Activated T-cell treated with anti-CD3 and anti-CD28 coated beads, Interleukin-2, amount 50 U/mL, for 4 hours (primary cell): ENCODE measurements at regions not wholly inside any gene's neighbourhood (a gene's known extent, or its start where the extent isn't known, plus 50 kb on each side); places are given as distances from the start of the nearest gene placed in this dataset.

Experiments
- ATAC-seq, 2 donors: fragments of 200-7000 bp; cut with Tn5 transposase; one replicate each; pipeline ENCODE4 v1.10.0; 2021
- DNase-seq: peaks from one replicate; pipeline ENCODE4 v3.0.0-alpha.2; 2020
- H3K27me3 Mint-ChIP-seq: one replicate; pipeline ENCODE4 v1.8.0; 2021; ENCODE audit warnings: low read depth, mixed read lengths
- H3K36me3 Mint-ChIP-seq: one replicate; pipeline ENCODE4 v1.8.0; 2022; ENCODE audit warnings: mixed read lengths; ENCODE audit not compliant: insufficient read depth
- H3K4me1 Mint-ChIP-seq: one replicate; pipeline ENCODE4 v1.8.0; 2021; ENCODE audit warnings: low read depth, mixed read lengths
- H3K4me3 Mint-ChIP-seq: one replicate; pipeline ENCODE4 v1.8.0; 2021; ENCODE audit warnings: mild to moderate bottlenecking, moderate library complexity, mixed read lengths
- H3K9me3 Mint-ChIP-seq: one replicate; pipeline ENCODE4 v1.8.0; 2021; ENCODE audit warnings: mixed read lengths

DNA sequence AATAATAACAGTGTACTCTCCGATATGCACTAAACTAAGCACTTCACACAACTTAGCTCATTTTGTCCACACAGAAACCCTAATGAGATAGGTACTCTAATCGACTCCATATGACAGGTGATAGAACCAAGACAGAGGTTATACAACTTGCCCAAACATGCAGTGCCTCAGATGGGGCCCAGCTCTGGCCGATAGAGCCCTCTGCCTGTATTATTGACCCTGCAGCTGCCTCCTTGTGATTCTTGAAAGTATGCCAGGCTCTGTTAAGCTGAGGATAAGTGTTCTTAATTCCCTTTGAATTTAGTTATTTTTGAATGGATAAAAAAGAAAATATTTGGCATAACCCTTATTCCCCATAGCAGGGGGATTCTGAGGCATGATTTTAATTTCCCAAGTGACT lies 78.5 kb downstream of the HMHB1 start:
- Mint-ChIP-seq H3K36me3 (no peaks in the 10 kb centered on the region), H3K27me3 (peaks cover 9% of the 10 kb centered on the region)

DNA sequence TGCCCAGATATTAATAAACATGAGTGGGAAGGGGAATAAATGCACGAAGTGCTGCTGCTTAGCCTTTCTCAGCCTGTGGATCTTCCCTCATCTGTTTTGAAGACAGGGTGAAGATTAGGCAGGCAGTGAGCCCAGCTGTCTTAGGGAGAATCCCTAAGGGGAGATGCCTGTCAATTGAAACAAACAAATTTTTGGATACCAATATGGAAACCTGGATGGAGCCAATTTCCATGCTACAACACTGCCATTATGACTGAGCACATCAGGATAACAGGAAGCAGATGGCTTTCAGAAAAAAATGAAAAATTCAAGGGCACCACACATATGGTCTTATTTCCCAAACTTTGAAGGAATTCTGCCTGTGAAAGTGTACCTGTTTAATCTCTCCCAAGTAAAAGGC lies 80.3 kb downstream of the HMHB1 start:
- no peaks in the 10 kb centered on the region for H3K4me1 Mint-ChIP-seq
- peaks cover 9% of the 10 kb centered on the region for H3K27me3 Mint-ChIP-seq
- no peak overlapping the region for H3K4me3 Mint-ChIP-seq
- no peak for ATAC-seq
- H3K36me3 Mint-ChIP-seq = no peaks in the 10 kb centered on the region
- no peak for DNase-seq
- H3K9me3 Mint-ChIP-seq = no peaks in the 10 kb centered on the region

More for the DNA sequence above, 78.5 kb downstream of the HMHB1 start:
- no peaks in the 10 kb centered on the region for H3K4me1 Mint-ChIP-seq
- no peaks in the 10 kb centered on the region for H3K9me3 Mint-ChIP-seq
- no peak for ATAC-seq
- no peak for DNase-seq
- no peak overlapping the region for H3K4me3 Mint-ChIP-seq

DNA sequence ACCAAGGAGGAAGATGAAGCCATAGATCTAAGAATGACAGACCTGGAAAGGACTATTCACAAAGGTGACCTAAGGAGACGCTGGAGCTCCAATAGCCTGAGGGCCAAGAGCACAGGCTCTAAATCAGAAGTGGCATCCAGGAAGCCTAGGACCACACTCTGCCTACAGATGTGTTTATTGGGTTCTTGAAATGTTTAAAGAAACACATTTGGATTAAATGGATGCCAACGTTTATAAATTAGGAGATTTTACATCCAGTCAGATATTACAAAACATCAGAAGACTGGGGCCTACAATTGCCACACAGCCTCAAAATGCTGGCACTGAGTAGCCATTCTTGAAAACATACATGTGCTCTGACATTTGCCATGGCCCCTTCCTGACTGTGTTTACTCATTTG lies 80.9 kb downstream of the HMHB1 start:
- no peak for DNase-seq

DNA sequence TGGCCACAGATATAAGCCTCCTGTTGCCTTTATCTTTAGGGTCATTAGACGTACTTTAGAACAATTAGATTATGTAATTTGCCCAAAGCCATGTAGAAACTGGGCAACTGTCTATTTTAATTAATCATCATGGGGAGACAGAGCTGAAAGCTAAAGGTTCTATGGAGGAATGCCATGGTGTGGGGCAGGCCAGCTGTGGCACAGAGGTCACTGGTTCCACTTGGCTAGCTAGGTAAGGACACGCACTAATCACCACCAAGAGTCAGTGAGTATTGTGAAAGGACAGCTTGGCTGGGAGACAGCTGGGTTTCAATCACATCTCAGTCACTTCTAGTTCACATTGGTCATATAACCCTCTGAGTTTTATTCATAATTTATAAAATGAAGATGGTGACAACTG lies 81.7 kb downstream of the HMHB1 start:
- Mint-ChIP-seq H3K36me3 (no peaks in the 10 kb centered on the region), H3K9me3 (no peaks in the 10 kb centered on the region), H3K4me1 (peaks cover 4% of the 10 kb centered on the region), H3K4me3 (no peak overlapping the region), H3K27me3 (peaks cover 4% of the 10 kb centered on the region)
- ATAC-seq (no peak), DNase-seq (no peak)

More for the DNA sequence above, 80.9 kb downstream of the HMHB1 start:
- no peaks in the 10 kb centered on the region for H3K4me1 Mint-ChIP-seq
- no peaks in the 10 kb centered on the region for H3K9me3 Mint-ChIP-seq
- no peak overlapping the region for H3K4me3 Mint-ChIP-seq
- ATAC-seq = no peak
- H3K36me3 Mint-ChIP-seq = no peaks in the 10 kb centered on the region
- peaks cover 4% of the 10 kb centered on the region for H3K27me3 Mint-ChIP-seq

DNA sequence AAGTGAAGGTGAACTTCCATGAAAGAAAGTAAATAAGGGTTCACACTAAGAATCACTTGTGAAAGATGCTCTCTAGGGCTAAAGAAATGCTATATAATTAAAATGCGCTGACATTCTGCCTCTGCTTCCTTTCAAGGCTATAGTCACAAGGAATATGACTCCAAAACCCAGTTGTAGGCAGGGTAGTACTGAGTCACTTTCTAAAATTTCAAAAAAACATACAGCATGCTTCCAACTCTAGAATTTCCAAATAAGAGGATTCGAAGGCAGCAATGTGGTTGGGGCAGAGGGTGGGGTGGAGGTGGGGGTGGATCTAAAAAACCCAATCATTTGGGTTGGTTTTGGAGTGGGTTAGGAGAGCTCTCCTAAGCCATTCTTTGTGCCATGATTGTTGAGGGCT lies 84.6 kb downstream of the HMHB1 start:
- H3K9me3 Mint-ChIP-seq = no peaks in the 10 kb centered on the region
- H3K4me3 Mint-ChIP-seq = no peak overlapping the region
- H3K4me1 Mint-ChIP-seq = peaks cover 11% of the 10 kb centered on the region
- H3K36me3 Mint-ChIP-seq = no peaks in the 10 kb centered on the region
- ATAC-seq = no peak
- H3K27me3 Mint-ChIP-seq = no peaks in the 10 kb centered on the region
- no peak for DNase-seq

DNA sequence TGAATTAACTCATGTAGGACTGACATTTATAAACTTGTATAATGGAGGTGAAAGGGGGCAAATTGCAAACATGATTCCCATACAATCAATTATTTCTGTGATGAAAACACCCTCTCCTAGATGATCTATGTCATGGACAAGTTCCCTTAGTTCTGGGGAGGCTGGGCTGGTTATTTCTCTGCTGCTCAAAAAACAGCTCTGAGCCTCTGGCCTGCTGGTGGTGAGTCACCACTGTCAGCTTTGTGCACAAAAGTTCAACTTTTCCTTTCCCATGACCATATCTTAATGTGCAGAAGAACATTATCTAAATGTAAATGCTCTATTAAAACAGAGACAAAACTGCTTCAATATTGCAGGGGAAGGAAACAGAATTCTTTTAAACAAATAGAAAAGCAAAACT lies 85.0 kb downstream of the HMHB1 start:
- Mint-ChIP-seq H3K9me3 (no peaks in the 10 kb centered on the region), H3K27me3 (no peaks in the 10 kb centered on the region), H3K4me3 (no peak overlapping the region), H3K4me1 (peaks cover 11% of the 10 kb centered on the region), H3K36me3 (no peaks in the 10 kb centered on the region)
- ATAC-seq (peak in 1 of 2 donors; percentile 46), DNase-seq (no peak)

DNA sequence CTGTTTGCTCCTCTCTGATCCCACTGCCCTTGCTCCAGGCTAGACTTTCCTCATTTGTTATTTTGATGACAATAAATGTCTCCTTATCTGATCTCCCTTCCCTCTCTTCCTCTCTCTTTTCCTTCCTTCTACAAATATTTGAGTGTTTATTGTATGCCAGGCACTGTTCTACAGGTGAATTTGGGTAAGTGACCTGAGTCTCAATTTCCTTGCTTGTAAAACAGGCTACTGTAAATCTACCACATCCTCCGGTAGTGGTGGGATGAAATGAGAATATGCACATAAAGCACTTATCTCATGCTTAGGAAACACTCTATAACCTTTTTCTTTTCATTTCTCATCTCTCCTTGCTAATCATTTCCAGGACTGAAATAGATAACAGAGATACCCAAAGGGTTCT lies 86.4 kb downstream of the HMHB1 start:
- Mint-ChIP-seq H3K4me3 (no peak overlapping the region), H3K4me1 (peaks cover 11% of the 10 kb centered on the region), H3K9me3 (no peaks in the 10 kb centered on the region), H3K27me3 (no peaks in the 10 kb centered on the region), H3K36me3 (no peaks in the 10 kb centered on the region)
- DNase-seq = no peak
- peak in 1 of 2 donors; percentile 18 for ATAC-seq

DNA sequence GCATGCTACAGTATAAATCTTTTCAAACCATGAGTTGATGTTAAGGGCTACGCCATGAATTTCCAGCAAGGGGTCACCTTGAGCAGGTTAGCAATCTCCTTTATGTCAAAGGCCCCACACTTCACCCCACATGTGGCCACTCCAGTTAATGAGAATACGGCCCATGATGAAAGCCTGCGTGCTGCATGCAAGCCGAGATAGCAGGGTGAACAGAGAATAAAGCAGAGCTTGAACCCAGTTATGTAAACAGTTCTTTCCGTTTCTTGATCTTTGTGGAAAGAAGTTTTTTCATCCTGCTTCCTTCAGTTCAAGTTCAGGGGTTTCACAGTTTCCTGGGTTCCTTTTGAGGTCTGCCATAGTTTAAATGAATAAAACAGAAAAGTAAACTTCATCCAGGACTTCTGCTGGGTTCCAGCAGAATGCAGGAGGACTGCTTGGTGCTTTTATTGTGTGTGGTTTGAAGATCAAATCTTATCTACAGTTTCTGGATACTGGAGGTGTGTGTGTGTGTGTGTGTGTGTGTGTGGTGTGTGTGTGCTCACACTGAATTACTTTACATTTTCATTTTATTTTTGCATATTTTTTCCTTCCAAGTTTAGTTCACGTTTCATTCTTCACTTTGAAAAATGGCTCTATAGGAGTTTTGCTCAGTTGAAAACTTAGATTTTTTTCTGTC lies 87.1 kb downstream of the HMHB1 start:
- H3K36me3 Mint-ChIP-seq = no peaks in the 10 kb centered on the region
- H3K27me3 Mint-ChIP-seq = no peaks in the 10 kb centered on the region
- H3K9me3 Mint-ChIP-seq = no peaks in the 10 kb centered on the region
- H3K4me3 Mint-ChIP-seq = no peak overlapping the region
- no peak for DNase-seq
- no peak for ATAC-seq
- H3K4me1 Mint-ChIP-seq = peaks cover 11% of the 10 kb centered on the region

DNA sequence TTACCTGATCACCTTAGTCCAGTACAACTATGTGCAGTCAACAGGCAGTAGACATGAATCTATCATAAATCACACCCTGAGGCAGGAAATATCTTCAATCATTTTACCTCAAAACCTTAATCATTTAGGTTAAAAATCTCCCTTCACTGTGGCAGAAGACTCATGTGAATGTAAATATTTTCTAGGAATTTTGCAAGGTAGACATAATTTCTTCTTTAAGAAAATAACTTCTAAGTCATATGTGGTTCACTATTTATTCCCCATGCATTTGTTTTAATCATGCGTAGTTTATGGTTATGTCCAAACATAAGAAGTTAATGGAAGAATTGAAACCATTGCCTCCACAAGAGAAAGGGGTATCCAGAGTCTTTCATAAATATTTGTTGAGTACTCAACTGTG lies 97.0 kb downstream of the HMHB1 start:
- Mint-ChIP-seq H3K4me3 (no peak overlapping the region), H3K27me3 (no peaks in the 10 kb centered on the region)
- ATAC-seq = no peak

DNA sequence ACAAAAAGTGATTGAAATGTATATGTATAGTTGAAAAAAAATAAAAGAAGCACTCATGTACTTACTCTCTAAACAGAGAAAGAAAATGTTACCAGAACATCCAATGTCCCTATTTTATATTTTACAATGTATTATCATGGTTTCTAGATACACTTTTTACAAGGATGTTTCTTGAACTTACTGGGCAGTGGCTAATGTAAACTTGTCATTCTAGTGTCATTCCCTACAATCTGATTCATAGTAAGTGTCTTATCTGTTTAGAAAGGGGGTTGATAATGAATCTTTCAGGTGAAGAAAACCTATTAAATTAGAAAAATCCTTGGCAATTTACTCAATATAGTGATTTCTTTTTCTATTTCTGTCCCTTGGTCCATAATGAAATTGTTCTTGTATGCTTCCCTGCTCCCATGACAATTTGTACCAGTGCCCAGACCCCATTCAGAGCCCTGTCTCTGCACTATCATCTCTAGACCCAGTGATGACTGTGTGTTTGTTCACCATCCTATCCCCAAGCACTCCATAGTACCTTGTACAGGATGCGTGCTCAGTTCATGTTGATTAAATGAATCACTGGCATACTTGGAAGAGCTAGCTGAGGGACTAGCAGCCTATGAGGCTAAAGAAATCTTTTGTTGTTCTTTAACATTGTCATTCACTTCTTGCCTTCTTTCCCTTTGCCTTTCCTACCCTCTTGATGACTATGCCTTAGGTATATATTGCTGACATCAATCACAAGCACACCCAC lies 101.2 kb downstream of the HMHB1 start:
- peaks cover 9% of the 10 kb centered on the region for H3K27me3 Mint-ChIP-seq
- H3K4me1 Mint-ChIP-seq = peaks cover 2% of the 10 kb centered on the region
- no peak for DNase-seq
- H3K4me3 Mint-ChIP-seq = no peak overlapping the region
- H3K9me3 Mint-ChIP-seq = no peaks in the 10 kb centered on the region
- no peaks in the 10 kb centered on the region for H3K36me3 Mint-ChIP-seq
- ATAC-seq = peak in 1 of 2 donors; percentile 18

More for the DNA sequence above, 97.0 kb downstream of the HMHB1 start:
- DNase-seq = no peak
- H3K4me1 Mint-ChIP-seq = no peaks in the 10 kb centered on the region
- H3K36me3 Mint-ChIP-seq = no peaks in the 10 kb centered on the region
- H3K9me3 Mint-ChIP-seq = no peaks in the 10 kb centered on the region

DNA sequence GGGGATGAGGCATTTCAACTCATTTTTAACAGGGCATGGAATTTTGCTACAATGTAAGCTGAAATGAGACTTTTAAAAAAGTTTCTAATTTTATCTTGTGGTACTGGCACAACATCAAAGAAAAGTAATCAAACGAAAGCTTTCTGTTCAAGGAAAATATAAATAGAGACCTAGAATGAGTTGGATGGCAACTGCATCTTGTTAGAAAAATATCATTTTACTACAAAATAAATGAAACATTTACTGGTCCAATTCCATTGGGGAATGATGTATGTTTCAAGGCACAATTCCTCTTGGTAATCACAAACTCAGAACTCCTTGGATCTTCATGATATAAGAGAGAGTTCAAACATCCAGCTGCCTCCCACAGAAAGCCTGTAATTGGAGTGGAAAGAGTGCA lies 102.8 kb downstream of the HMHB1 start:
- peaks cover 12% of the 10 kb centered on the region for H3K27me3 Mint-ChIP-seq
- no peak overlapping the region for H3K4me3 Mint-ChIP-seq
- no peak for ATAC-seq
- no peaks in the 10 kb centered on the region for H3K9me3 Mint-ChIP-seq
- H3K4me1 Mint-ChIP-seq = peaks cover 2% of the 10 kb centered on the region
- DNase-seq = no peak
- H3K36me3 Mint-ChIP-seq = no peaks in the 10 kb centered on the region

DNA sequence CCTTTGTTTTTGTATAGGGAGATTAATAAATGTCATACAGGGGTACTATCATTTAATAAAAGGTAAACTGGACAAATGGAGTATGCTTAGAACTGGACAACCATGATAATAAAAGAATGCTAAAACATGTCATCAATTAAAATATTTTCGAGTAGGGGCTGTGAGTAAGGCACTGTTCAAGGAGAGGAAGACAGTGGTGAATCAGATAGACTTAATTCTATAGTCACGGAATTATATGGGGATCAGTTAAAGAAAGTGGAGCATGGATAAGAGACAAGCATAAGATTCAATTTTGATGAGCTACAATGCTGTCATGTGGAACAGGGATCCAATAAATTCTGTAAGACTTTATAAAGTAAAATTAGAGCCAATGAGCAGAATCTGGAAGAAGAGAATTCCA lies 104.5 kb downstream of the HMHB1 start:
- ATAC-seq (no peak), DNase-seq (no peak)
- Mint-ChIP-seq H3K9me3 (no peaks in the 10 kb centered on the region), H3K4me1 (peaks cover 2% of the 10 kb centered on the region), H3K27me3 (peaks cover 12% of the 10 kb centered on the region), H3K36me3 (no peaks in the 10 kb centered on the region), H3K4me3 (no peak overlapping the region)

DNA sequence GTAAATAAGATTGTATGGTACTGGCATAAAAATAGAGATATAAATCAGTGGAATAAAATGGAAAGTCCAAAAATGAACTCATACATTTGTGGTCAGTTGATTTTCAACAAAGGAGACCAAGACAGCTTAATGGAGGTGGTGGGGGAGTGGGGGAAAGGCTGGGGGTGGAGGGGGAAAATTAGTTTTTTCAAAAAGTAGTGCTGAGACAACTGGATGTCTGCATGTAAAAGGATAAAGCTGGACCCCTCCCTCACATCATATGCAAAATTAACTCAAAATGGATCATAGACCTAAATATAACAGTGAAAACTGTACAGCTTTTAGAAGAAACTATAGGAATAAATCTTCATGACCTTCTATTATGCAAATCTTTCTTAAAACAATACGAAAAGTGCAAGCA lies 107.0 kb downstream of the HMHB1 start:
- H3K4me1 Mint-ChIP-seq = peaks cover 2% of the 10 kb centered on the region
- H3K4me3 Mint-ChIP-seq = no peak overlapping the region
- no peak for ATAC-seq
- DNase-seq = no peak
- peaks cover 12% of the 10 kb centered on the region for H3K27me3 Mint-ChIP-seq
- H3K9me3 Mint-ChIP-seq = no peaks in the 10 kb centered on the region
- H3K36me3 Mint-ChIP-seq = no peaks in the 10 kb centered on the region

DNA sequence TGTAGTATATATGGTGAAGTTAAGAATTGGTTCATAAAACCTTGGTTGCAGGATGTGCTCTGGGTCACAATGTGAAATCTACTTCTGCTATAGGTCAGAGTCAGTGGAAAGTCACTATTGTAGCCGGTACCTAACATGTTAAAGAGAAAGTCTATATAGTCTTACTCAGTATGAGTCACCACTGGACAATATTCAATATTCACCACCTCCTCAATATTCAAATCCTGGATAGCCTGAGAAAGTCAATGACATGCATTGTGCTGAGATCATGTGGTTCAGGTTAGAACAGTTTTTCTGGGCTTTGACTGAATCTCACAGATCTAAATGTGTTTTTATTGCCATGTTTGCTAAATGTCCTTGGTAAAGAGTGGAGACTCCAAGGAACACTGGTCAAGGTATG lies 108.8 kb downstream of the HMHB1 start:
- H3K36me3 Mint-ChIP-seq = no peaks in the 10 kb centered on the region
- no peak overlapping the region for H3K4me3 Mint-ChIP-seq
- H3K4me1 Mint-ChIP-seq = no peaks in the 10 kb centered on the region
- ATAC-seq (no peak), DNase-seq (no peak)
- peaks cover 3% of the 10 kb centered on the region for H3K27me3 Mint-ChIP-seq
- H3K9me3 Mint-ChIP-seq = no peaks in the 10 kb centered on the region
